EL (cell line): ENCODE measurements at regions not wholly inside any gene's neighbourhood (a gene's known extent, or its start where the extent isn't known, plus 50 kb on each side); places are given as distances from the start of the nearest gene placed in this dataset.

ENCODE experiments used
- DNase-seq: peaks from one replicate; pipeline ENCODE4 v3.0.0-alpha.2; 2016

DNA sequence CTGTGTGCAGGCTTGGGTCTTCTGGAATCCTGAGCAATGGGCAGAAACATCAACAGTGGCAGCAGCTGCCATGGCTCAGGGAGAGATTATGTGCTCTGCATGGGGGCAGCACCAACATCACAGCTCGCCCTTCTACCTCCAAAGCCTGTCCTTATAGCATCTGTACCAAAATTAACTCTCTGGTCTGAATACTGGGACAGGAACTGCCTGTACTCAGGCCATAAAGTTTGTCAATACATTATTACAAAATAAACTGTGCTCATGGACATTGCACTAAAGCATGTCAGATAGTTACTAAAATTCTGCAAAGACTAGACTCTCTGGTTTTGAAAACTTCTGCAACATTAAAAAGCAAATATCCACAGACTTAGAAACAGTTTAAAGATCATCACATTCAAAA is 91.6 kb downstream of the ZC3H11B start:
- DNase-seq = no peak

DNA sequence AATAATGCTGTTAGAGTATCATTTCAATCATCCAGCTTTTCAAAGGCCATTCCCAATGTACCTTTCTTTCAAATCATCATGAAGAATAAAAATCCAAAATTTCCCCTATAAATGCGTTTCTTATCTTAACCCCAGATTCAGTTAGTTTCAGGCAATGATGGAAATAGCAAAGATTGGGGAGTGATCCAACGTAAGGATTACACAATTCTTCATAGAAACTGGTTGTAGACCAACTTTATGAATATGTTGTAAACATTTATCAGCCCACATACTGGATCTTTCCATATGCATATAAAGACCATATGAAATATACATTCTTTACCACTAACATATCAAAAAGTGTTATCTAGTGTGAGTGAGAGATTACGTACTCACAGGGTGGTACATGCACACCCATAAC is 92.7 kb downstream of the ZC3H11B start:
- no peak for DNase-seq

DNA sequence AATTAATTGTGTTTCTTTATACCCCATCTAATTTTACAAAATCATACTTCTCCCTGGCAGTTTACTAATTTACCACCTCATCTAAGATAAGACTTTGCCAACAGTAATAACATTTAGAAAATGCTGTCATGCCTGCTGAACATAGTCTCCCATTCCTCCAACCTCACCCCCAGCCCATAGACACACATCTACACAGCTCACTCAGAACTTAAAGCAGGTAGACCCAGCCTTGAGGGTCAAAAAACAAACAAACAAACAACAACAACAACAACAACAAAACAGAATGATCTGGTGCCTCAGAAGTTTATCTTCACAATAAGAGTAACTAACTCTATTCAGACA is 94.0 kb downstream of the ZC3H11B start:
- DNase-seq = no peak

DNA sequence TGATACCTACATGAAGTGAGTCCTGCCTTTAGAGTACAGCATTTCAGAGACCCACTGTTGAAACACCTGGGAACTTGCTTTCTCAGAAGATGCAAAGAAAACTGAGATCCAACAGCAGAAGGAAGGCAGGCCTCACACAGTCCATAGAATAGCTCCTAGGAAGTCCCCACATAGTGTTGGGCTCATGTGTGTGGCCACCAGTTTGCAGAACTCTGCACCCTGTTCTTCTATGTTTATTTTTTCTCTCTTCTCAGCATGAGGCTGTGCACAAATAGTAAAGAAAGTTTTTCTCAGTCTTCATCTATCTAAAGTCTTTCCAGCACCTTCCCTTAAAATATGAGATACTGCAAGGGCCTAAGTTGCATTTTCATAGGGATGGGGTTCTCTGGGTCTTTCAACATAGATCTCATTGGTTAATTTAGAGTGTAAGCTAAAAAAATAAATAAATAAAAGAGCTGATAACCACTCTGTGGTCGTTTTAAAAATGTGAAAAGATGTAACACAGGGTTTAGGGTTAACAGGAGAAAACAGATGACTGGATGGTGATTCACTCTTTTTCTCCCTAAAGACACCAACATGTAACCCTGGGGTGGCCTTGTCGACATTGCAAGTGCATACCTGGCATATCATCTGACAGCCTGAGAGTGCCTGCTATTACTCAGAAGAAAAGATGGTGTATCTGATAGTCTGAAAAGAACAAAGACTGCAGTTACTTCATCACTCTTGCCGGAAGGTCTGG is 94.6 kb downstream of the ZC3H11B start:
- peak; percentile 86 for DNase-seq

DNA sequence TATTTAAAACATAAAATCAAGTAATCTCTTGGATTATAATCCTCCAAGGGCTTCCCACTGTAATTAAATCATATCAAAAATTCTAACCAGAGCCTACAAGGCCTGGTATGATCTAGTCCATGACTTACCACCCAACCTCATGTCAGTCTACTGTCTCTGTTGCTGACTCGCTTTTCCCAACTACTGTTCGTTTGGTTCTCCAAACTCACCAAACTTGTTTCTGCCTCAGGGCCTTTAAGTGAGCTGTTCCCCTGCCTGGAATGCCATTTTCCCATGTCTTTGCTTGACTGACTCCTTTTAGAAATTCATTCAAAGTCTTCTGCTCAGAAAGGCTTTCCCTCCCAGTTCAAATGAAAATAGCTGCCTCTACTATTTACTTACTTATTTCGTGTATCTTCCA is 95.9 kb downstream of the ZC3H11B start:
- DNase-seq = peak; percentile 13

DNA sequence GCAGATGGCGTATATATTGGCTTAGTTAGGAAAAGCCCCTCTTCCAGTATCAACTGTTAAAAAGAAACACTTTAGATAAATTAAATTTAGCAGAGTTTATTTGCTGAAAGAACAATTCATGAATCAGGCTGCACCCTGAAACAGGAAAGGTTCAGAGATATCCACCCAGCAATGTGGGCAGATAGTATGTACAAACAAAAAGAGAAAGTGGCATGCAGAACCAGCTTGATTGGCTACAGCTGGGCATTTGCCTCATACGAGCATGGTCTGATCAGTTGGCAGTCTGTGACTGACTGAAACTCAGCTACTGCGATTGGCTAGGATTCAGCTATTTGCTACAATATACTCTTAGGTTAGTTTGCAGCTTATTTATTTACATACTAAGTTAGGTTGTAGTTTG is 98.2 kb downstream of the ZC3H11B start:
- no peak for DNase-seq

DNA sequence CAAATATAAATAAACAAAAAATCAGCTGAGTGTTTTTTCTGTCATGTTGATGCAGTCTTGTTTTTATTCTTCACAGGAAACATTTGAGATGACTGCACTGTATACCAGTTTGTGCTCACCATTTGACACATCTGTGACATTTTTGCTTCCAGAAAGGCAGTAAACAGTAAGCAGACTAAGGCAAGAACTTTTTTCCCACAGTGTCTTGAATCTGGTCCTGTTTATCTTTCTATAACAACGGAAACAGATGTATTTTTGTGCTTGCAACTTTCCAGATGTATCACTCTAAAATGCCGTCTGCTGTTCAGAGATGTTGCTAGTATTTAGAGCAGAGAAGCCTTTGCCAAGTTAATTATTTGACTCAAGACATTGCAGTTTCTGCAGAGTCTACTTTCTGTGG is 105.5 kb downstream of the ZC3H11B start:
- DNase-seq = no peak

DNA sequence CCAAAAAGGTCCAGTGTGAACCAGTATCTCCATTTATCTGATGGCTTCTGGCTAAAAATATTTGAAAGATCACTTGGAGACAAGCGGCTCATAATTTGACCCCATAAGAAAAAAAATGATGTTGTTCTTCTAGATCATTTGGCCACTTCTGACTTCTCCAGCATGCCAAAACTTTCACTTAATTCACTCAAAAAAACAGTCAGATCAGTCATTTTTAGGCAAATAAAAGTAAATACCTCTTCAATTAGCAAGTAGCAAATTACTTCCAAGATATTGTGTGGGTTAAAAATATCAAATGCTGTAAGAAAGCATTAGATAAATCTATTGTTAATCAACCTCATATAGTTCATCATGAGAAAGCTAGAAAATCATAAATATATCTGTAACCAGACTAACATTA is 106.0 kb downstream of the ZC3H11B start:
- no peak for DNase-seq

DNA sequence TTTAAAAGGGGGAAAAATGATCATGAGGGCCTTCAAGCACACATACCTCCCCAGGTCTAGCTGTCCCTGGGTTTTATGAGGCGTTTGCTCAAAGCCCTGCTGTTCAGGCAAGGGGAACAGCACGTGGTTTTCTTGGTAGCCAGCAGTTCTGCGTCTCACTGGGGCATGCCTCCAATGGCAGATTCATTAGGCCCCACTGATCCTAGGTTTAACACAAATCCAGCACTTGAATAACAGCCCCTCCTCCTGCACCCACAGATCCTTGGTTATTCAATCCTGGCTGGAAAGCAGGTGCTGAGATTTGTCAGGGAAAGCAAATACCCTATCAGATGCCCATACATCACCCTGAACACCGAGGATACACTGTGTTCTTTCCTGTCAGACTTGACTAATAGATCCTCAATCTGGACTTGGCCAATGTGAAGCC is 106.4 kb downstream of the ZC3H11B start:
- no peak for DNase-seq

DNA sequence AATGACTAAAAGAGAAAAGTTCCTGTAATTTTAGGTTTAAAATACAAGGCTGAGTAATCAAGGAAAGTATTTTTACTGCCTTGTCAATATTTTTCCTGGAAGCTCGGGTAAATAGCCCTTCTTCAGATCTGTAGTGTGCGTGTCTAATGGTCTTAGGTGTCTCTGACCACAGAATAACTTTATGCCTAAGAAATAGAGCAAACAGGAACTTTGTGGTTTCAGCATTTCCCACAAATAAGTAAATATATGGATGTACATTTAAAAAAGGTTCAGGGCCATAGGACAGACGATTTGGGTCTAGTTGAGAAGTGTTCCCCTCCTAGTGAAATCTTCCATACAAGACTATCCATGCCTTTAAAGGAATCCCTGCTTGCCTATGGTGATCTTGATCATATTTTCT is 107.0 kb downstream of the ZC3H11B start:
- peak; percentile 5 for DNase-seq

DNA sequence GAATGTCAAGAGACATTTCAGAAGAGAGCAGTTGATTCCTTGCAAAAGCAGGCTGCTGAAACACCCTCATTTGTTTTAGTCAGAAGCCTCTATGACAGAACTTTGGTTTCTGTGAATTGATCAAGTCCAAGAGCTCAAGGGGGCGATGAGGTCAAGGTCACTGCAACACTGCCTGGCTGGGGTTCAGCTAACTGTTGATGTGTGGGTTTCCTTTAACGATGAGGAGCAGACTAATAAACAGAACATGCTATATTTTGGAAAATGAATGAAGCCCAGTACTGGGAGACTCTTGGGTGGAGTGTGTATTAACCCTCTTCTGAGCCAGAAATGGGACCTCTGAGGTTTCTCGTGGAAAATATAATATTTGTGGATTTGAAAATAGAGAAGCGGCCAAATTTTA is 109.3 kb downstream of the ZC3H11B start:
- no peak for DNase-seq

DNA sequence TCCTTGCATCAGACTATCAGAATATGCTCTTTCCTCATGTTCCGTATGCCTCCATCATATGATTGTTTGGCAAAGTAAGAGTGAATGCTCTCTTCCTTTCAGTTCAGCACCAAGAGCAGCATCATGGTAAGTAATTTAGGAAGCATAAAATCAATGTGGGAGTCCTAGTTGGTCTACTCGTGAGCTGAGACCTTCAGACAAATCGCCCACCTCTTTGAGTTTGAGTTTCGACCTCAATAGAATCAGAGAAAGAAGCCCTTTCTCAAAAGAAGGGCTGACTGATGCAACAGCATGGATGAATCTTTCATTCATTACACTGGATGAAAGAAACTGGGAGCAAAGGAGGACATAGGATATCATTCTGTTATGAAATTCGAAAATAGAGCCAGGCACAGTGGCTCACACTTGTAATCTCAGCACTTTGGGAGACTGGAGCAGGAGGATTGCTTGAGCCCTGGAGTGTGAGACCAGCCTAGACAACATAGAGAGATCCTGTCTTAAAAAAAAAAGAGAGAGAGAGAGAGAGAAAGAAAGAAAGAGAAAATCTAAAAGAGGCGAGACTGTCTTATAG is 112.5 kb downstream of the ZC3H11B start:
- DNase-seq = no peak

DNA sequence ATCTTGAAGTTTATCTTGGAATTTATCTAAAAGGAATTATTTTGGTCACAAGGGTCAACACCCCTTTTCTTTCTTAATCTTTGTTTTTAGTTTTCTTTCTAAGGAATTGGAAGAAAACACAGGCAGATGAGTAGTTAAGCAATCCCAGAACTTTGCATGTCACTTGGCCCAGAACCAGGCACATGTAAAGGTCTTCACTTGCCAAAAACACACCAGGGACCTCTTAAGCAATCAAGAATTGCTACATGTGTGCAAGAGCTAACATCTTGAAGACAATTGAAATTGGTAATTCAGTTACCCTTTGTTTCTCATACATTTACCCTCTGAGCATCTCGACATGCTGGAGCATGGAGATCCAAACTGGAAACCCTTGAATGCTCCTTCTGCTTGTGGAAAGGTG is 114.2 kb downstream of the ZC3H11B start:
- peak; percentile 6 for DNase-seq

DNA sequence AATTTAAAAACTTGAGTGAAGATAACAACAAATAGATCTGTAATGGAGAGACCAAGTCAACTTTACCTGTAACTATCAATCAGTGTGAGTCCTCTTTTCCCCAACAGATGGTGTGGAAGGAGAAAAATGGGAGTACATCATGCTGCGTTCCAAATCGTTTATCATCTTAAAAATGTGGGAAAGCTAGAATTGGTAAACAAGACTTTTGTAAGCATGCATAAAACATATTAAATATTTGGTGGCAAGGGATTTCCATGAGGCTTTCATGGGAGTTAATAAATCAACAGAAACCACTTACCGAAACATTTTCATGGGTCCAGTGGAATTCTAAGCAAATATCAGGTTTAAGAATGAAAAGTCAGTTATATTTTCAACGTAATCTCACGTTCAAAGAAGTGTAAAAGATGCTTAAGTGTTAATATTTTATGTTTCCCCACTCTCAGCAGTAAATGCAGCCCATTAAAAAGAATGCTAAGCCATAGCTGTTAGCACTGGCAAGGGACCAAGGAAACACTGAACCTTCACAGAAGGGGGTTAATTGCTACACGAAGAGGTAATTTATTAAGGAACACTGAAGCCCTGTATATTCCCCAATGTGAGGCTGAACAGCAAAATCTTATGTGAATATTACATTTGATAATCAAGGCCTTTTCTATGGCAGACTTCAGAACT is 117.0 kb downstream of the ZC3H11B start:
- no peak for DNase-seq

DNA sequence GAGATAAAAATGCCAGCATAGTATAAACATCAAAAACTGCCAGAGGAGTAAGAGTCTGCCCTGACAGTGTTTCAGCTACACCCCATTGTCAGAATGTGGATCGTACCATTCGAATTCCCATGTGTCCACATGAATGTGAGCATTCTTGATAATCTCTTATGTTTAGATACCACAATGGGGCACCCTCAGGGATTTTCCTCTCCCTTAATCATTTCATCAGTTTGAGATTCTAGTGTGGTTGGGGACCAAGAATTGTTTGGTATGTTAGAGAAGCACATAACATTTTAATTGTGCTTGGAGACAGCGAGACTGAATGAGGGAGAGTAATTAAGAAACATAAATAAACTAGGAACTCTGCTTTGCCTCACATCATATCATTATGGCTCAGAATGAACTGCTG is 120.2 kb downstream of the ZC3H11B start:
- no peak for DNase-seq

DNA sequence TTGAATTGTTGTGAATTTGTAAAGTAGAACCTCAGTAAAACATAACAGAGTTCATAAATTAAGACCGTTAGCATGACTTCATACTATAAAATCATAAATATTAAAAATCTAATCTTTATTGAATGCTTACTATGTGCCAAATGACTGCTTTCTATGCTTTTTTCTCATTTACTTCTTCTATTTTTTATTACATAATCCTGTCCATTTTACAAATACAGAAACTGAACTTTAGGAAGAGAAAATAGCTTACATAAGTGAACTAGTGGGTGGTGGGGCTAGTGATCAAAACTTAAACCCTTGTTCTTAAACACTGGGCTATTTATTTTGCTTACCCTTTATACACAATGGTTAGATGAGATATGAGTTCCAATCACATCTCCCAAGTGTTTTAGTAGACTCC is 122.3 kb downstream of the ZC3H11B start:
- DNase-seq = no peak

DNA sequence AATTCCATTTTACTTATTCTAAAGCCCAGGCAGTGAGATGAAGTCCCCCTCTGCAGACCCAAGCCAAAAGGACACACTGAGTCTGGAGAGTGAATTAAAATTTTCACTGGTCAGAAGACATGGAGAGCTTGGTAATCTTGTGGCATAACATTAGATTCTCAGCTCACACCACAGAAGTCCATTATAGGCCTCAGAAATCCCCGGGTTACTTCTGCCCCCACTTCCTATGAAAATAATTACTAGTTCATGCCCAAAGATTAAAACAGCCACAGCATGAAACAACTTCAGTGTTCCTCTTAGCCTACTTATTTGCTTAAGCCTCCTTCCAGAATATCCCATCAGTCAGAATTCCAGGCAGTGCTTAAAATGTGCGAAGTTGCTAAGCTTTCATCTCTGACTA is 123.3 kb downstream of the ZC3H11B start:
- no peak for DNase-seq

DNA sequence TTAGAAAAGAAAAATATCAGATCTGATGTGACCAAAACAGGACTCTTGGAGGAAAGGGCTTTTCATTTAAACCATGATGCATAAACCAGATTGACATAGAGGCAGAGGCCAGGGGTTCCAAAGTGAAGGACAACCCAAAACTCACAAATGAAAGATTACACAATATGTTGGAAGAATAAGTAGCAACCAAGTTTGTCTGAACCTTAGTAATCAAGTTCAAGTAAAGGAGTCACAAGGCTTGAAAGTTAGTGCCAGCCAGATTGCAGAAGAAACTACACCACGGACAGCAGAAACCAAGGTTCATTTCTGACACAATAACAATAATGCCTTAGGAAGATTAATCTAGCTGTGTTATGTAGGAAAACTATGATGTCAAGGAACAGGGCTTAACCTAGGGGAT is 124.6 kb downstream of the ZC3H11B start:
- no peak for DNase-seq

DNA sequence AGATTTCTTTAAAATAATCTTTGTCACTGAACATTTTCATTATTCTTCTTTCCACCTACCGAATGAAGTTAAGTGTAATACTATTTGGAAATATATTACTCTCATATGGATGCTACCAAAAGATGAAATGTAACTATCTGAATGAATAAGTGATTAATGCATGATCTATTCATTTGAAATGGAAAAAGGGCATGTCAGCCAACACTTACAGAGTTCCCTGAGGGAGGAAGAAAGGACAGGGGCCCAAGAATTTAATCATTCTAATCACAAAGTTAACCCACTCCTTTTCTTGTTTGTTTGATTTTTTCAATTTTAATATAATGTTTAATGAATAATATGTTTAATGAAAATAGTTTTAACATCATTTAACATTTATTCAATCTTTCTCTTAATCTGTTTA is 129.4 kb downstream of the ZC3H11B start:
- DNase-seq = no peak

DNA sequence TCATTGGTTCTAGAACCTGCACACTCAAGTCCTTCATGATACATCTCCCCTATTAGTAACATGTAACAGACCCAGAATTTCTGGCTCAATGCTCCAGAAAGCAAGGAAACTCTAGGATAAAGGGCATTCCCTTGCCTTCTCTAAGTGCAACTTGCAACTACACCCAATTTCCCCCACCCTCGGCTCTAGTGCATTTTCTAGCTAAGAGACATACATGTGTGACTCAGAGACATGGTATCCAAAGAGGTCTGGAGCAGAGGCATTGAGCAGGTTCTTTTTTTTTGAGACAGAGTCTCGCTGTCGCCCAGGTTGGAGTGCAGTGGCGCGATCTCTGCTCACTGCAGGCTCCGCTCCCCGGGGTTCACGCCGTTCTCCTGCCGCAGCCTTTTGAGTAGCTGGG is 132.9 kb downstream of the ZC3H11B start:
- DNase-seq = peak; percentile 21

DNA sequence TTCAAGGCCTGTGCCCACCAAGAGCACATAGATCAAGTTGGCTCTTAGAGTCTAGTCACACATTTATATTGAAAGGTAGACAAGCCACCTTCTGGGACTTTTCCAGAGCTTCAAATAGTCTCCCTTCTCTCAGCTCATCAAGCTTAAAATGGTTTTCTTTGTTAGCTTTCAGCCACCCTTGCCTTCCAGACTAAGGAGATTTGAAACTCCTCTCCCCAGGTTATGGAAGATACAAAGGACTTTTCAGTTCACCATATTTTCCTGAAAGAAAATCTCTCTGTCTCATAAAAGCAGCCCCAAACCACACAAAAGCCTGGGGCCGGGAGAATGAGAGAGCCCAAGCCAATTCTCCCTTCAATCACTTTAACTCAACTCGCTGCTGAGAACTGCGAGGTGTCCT is 134.1 kb downstream of the ZC3H11B start:
- DNase-seq = no peak

DNA sequence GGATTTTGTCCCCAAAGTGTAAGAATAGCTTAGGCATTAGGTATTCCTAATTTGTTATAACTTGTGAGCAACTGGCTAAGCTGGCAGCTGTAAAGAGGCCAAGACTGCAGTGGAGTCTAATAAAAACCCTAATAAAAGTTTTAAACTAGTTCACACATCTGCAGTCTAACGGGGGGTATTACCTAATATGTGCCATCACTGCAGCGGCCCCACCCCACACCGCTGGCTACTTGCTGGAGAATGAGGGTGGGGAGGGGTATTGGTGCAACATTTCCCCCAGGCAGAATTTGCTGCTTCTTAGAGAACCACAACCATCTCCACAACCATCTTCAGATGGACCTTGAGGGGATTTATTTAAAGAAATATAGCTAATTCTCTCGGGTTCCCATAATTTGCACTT is 135.0 kb downstream of the ZC3H11B start:
- DNase-seq = no peak

DNA sequence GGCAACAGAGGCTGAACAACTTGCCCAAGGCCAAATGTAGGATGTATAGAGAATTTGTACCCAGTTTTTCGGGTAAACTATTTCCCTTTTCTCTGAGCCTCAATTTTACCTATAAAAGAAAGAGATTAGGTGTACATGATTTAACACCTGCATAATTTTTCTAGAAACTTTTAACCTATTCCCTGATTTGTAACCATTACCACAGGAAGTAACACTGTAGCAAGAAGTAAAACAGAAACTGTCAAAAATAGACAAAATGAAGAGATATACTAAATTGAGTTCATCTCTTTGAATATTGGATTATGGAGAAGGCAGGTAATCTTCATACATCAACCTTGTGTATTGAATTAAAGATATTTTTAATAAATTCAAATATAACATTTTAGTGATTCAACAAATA is 136.2 kb downstream of the ZC3H11B start:
- no peak for DNase-seq

DNA sequence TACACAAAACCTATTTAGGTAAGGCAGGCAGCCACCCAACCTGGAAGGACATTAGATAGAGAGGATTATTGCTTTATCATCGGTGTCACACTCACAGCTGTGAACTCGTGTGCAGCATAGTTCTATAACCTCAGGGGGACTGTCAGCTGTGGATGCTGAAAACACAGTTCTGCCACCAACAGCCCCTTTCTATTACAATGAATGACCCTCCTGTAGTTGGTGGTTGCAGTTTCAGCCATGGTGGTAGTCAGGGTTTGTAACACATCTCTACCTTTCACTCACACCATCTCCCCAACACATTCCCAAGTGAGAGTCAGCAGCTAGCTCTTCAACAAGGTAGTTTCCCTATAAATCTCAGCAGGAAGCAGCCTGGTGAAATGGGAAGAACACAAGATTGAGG is 136.8 kb downstream of the ZC3H11B start:
- DNase-seq = no peak

DNA sequence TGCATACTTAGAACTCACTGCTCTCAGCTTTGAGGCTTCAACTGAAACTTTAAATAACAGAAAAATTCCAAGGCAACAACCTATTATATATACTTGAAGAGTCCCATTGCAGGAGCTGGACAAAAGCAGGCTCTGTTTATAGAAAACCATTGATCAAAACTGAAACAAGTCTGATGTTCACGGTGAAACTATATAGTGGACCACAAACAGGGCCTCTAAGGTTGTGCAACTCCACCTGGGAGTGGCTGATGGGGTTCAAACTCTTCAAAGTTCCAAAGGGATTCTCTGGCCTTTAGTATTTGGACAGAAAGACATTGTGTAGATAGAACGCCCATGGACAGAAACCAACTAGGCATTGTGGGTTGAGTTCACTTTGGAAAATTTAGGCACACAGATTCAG is 140.3 kb downstream of the ZC3H11B start:
- no peak for DNase-seq
